ENCODE measurements at regions not wholly inside any gene's neighbourhood (a gene's known extent, or its start where the extent isn't known, plus 50 kb on each side); places are given as distances from the start of the nearest gene placed in this dataset.

GRCh38 chr12:31890295-31891285 lies 68.6 kb upstream of the RESF1 start:
- TF ChIP-seq EZH2 (IDR thresholded peaks at IDR 0.05; ENCODE audit: borderline replicate concordance, low read length) (no peak), CTCF (conservative IDR thresholded peaks at IDR 0.05 in 1 of 2, IDR thresholded peaks at IDR 0.05 in 1 of 2; ENCODE audit: extremely low read depth in 1 of 2, insufficient read depth in 1 of 2, low read depth in 1 of 2, low read length in 2 of 2) (no peak)

Measured in mammary epithelial cell (primary cell).